Body of pancreas (tissue), 4 donors: ENCODE measurements at regions not wholly inside any gene's neighbourhood (a gene's known extent, or its start where the extent isn't known, plus 50 kb on each side); places are given as distances from the start of the nearest gene placed in this dataset.

Experiments
- ATAC-seq: fragments of 150-250 bp; one replicate; pipeline ENCODE4 v1.9.1; 2016
- DNase-seq, 4 donors: peaks; one replicate each; pipeline ENCODE4 v3.0.0-alpha.2; 2019
- H3K27ac ChIP-seq, 4 donors: fragments of 200-600 bp; sonication (generic); 1 replicate in 3 of 4; 2 replicates in 1 of 4; pipeline versions ENCODE4 v1.5.1 to v1.6.1; 2016 to 2019; ENCODE audit warnings: mild to moderate bottlenecking in 1 of 4, mixed read lengths in 1 of 4, moderate library complexity in 1 of 4
- H3K27me3 ChIP-seq, 2 donors: fragments of 200-600 bp; sonication (generic); one replicate each; pipeline ENCODE4 v1.6.0; 2016; ENCODE audit warnings: mild to moderate bottlenecking in 1 of 2
- H3K36me3 ChIP-seq, 2 donors: fragments of 200-600 bp; sonication (generic); replicated peaks in 1 of 2; 2 replicates each; pipeline ENCODE4 v1.5.1; 2016; ENCODE audit warnings: low read depth in 2 of 2; ENCODE audit not compliant: insufficient read depth in 1 of 2
- H3K4me1 ChIP-seq: fragments of 200-600 bp; sonication (generic); one replicate; pipeline ENCODE4 v1.6.0; 2016
- H3K4me3 ChIP-seq, 2 donors: fragments of 200-600 bp; sonication (generic); 1 replicate in 1 of 2; 2 replicates in 1 of 2; pipeline ENCODE4 v1.5.1; 2016 to 2019
- H3K9me3 ChIP-seq, 3 donors: fragments of 200-600 bp; sonication (generic); 1 replicate in 2 of 3; 2 replicates in 1 of 3; pipeline ENCODE4 v1.5.1; 2016
- CTCF ChIP-seq, 7 experiments: fragments of 450-650 bp in 4 of 7; fragments of 200-600 bp in 3 of 7; sonication (generic) in 3 of 7; IDR thresholded peaks; one replicate each; pipeline ENCODE4 v1.5.1; 2016 to 2019; ENCODE audit warnings: antibody characterized with exemption in 7 of 7
- POLR2A ChIP-seq, 3 donors: fragments of 450-650 bp; IDR thresholded peaks; one replicate each; pipeline ENCODE4 v1.6.1; 2016; ENCODE audit warnings: antibody characterized with exemption in 3 of 3, mild to moderate bottlenecking in 2 of 3
- WGBS, 2 donors: methylation state at CpG; one replicate each; pipeline ENCODE4 v1.1.5; 2017; 5-methylcytosine and 5-hydroxymethylcytosine counted together
- intact Hi-C: fragments of 100-400 bp; cut with DNase I; formaldehyde crosslinking; loops from one replicate; pipeline ENCODE4 v1.15.1; 2023

- Histone ChIP-seq H3K4me3 (no peak overlapping the region), H3K36me3 (no peaks in the 10 kb centered on the region), H3K4me1 (no peaks in the 10 kb centered on the region), H3K27me3 (no peaks in the 10 kb centered on the region), H3K9me3 (no peaks in the 10 kb centered on the region), H3K27ac (no peak overlapping the region)
- intact Hi-C loops, result no loop called here
- ATAC-seq (no peak), DNase-seq (no peak)
- WGBS, 2 donors, result 57 to 59% methylated on average over 6 of the region's 6 CpGs
- no peak for TF ChIP-seq POLR2A (IDR thresholded peaks at IDR 0.05)
- no peak for TF ChIP-seq CTCF (IDR thresholded peaks at IDR 0.05)
Measured at GRCh38 chr6:164690702-164691500, 618.5 kb downstream of the C6orf118 start.

GRCh38 chr6:164690241-164690640 is 619.2 kb downstream of the C6orf118 start:
- no peak overlapping the region for H3K4me3 ChIP-seq
- TF ChIP-seq POLR2A (IDR thresholded peaks at IDR 0.05), result no peak
- TF ChIP-seq CTCF (IDR thresholded peaks at IDR 0.05), result no peak
- no peaks in the 10 kb centered on the region for H3K4me1 ChIP-seq
- WGBS, 2 donors, result 61 to 69% methylated on average over 5 of the region's 5 CpGs
- no peak overlapping the region for H3K27ac ChIP-seq
- H3K36me3 ChIP-seq, result no peaks in the 10 kb centered on the region
- H3K27me3 ChIP-seq, result no peaks in the 10 kb centered on the region
- DNase-seq (no peak), ATAC-seq (no peak)
- intact Hi-C loops, result no loop called here
- no peaks in the 10 kb centered on the region for H3K9me3 ChIP-seq

- Histone ChIP-seq H3K27me3 (no peaks in the 10 kb centered on the region), H3K36me3 (no peaks in the 10 kb centered on the region), H3K27ac (no peak overlapping the region), H3K4me1 (no peaks in the 10 kb centered on the region), H3K9me3 (no peaks in the 10 kb centered on the region), H3K4me3 (no peak overlapping the region)
- intact Hi-C loops, result no loop called here
- TF ChIP-seq CTCF (IDR thresholded peaks at IDR 0.05), result no peak
- no peak for DNase-seq
- no peak for ATAC-seq
- WGBS, 2 donors, result 64 to 69% methylated on average over 6 of the region's 6 CpGs
Measured at GRCh38 chr6:164665328-164665727, 644.1 kb downstream of the C6orf118 start.

- WGBS, 2 donors, result 60 to 79% methylated on average over 5 of the region's 5 CpGs
- Histone ChIP-seq H3K9me3 (no peaks in the 10 kb centered on the region), H3K36me3 (no peaks in the 10 kb centered on the region), H3K27me3 (no peaks in the 10 kb centered on the region), H3K27ac (no peak overlapping the region), H3K4me3 (no peak overlapping the region), H3K4me1 (no peaks in the 10 kb centered on the region)
- DNase-seq (no peak), ATAC-seq (no peak)
- TF ChIP-seq CTCF (IDR thresholded peaks at IDR 0.05) (no peak), POLR2A (IDR thresholded peaks at IDR 0.05) (no peak)
- intact Hi-C loops, result no loop called here
Measured at GRCh38 chr6:164663634-164664033, 645.8 kb downstream of the C6orf118 start.

- TF ChIP-seq POLR2A (IDR thresholded peaks at IDR 0.05), result no peak
- TF ChIP-seq CTCF (IDR thresholded peaks at IDR 0.05), result no peak
- H3K4me1 ChIP-seq, result no peaks in the 10 kb centered on the region
- no peaks in the 10 kb centered on the region for H3K36me3 ChIP-seq
- no peak for DNase-seq
- ATAC-seq, result no peak
- no peak overlapping the region for H3K27ac ChIP-seq
- WGBS, 2 donors, result 56 to 63% methylated on average over 3 of the region's 3 CpGs
- H3K4me3 ChIP-seq, result no peak overlapping the region
- intact Hi-C loops, result no loop called here
- no peaks in the 10 kb centered on the region for H3K27me3 ChIP-seq
- H3K9me3 ChIP-seq, result no peaks in the 10 kb centered on the region
Measured at GRCh38 chr6:164661716-164662115, 647.7 kb downstream of the C6orf118 start.
